HG03135 (cell line): ENCODE measurements at regions not wholly inside any gene's neighbourhood (a gene's known extent, or its start where the extent isn't known, plus 50 kb on each side); places are given as distances from the start of the nearest gene placed in this dataset.

ENCODE experiments used
- ATAC-seq: cut with Tn5 transposase; IDR thresholded peaks from one replicate; pipeline ENCODE4 v1.9.1; 2021; ENCODE audit warnings: mild to moderate bottlenecking, moderate library complexity; ENCODE audit not compliant: unreplicated experiment

DNA sequence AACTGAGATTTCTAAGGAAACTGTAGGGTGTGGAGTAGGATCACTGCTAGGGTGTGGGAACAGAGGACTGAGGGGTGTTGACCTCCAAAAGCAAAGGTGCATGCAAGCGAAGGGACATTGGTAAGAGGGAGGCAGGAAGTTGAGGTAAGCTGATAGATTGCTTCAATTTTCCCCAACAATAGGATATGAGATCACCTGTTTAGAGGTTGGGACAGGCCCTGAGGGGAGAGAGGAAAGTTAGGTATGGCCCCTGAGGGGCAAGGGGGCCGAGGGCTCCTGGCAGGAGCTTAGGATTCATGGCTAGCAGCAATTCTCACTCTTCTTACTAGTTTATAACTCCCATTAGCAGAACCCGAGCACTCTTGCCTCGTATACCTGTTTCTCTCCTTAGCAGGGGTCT is 106.8 kb upstream of the RPS6KA2 start:
- no peak for ATAC-seq

- ATAC-seq: no peak
These were observed 102.6 kb upstream of the RPS6KA2 start for GRCh38 chr6:166729658-166730057.

DNA sequence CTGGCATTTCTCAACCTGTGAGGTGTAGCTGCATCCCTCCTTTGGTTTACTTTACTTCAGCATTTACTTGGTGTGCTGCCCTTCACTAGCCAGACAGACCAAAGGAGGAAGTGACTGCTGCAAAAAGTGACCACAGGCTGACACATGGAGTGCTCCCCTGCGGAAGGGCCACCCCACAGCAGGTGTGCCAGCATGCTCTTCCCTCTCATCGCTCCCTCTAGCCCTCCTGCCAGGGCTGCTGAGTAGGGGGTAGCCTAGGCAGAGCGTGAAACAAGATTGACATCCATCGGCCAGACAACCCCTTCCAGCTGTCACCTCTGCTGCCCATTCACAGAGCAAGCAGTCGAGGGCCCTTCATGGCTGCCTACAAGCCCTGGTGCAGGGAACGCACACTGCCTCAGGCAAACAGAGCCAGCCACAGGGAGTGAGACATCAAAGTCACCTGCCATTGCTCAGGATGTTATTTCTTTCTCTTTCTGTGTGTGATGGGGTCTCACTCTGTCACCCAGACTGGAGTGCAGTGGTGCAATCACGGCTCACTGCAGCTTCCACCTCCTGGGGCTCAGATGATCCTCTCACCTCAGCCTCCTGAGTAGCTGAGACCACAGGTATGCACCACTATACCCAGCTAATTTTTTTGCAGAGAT is 102.0 kb upstream of the RPS6KA2 start:
- no peak for ATAC-seq

DNA sequence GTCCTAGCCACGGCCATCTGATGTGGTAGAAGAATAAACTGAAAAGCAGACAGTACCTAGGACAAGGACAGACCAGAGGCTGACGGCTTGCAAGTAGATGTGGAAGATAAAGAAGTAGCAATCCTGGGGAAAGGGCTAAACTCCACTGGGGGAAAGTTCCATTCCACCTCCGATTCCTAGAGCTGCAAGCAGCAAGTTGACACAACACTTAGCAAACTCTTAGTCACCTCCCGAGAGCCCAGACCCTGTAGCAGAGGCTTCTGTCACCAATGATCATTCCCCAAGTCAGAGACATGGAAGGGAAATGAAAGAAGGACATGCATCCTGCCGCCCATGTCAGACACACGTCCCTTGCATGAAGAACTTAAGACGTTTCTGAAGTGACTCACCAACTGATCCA is 99.2 kb upstream of the RPS6KA2 start:
- ATAC-seq: no peak

DNA sequence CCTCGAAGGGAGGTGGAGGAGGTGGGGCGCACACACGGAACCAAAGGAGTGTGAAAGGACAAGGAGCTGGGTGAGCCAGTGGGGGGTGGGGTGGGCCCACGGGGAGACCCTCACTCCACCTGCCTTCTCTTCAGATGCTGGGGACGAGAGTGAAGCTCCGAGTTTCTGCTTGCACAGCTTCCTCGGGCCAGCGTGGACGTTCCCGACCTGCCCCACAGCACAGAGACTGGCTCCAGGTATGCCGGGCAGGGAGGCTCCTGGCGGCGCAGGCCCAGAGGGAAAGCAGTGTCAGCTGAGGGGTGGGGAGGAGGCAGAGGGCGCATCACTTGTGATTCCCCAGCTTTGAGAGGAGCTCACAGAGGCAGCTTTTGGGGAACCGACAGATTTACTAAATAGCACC is 98.5 kb upstream of the RPS6KA2 start:
- ATAC-seq: no peak

GRCh38 chr6:166724576-166724975 is 97.5 kb upstream of the RPS6KA2 start:
- ATAC-seq: no peak

GRCh38 chr6:166722785-166723184 is 95.7 kb upstream of the RPS6KA2 start:
- no peak for ATAC-seq

DNA sequence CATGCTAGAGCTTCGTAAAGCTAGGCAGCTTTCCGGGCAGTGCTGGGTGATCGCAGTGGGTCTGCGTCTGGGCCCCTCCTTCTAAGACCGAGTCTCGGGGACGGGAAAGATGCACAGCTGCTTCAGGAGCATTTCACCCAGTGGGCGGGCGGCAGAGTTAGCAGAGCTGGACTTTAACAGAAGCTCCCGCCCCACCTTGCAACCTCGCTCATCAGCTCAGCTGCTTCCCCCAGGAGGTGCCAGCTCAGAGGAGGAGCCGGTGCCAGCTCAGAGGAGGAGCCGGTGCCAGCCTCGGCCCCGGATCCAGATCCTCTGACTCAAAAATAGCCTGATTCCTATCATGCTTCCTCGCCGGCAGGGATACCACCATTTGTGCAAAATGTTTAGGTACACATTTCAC is 94.5 kb upstream of the RPS6KA2 start:
- no peak for ATAC-seq

DNA sequence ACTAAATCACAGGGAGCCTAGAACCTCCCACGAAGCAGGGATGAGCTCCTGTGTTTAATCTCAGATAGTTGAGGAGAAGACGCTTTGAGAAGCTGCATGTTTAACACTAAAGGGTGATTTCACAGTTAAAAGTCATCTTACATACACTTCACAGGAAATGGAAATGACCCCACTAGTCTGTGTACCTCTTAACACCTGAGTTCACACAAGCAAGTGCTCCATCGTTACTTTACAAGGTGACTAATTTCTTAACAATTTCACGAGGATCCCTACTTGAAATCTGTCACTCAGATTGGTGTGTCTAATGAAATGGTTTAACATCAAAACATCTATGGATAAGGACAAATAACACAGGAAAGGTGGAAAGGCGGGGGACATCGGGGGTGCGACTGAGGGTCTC is 93.8 kb upstream of the RPS6KA2 start:
- no peak for ATAC-seq

DNA sequence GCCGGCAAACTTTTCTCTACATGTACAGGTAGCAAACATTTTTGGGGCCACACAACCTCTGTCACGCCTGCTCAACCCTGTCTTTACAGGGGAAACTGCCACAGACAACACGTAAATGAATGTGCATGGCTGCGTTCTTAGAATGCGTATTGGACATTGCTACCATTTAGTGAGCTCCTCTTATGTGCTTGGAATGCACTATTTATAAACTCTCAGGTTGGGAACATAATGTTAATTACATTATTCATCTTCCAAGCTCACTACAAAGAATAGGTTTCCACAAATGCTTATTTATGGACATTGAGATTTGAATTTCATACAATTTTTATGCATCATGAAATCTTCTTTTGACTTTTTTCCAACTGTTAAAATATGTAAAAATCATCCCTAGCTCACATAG is 92.0 kb upstream of the RPS6KA2 start:
- ATAC-seq: no peak

DNA sequence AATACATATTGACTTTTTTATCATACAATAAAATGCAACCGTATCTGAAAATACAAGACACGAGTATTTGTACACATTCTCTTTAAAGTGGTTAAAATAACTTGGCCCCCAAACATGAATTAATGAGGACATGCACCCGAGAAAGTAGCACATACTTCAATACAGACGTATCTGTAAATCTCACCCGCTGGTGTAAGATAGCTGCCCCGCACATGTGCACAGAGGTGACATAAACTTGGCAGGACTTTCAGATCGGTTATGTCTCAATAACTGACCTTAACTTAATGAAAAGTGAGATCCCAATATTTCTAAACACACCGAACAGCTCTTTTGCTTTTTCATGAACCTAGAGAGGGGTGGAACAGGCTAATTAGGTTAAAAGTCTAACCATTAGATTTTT is 91.5 kb upstream of the RPS6KA2 start:
- ATAC-seq: no peak

DNA sequence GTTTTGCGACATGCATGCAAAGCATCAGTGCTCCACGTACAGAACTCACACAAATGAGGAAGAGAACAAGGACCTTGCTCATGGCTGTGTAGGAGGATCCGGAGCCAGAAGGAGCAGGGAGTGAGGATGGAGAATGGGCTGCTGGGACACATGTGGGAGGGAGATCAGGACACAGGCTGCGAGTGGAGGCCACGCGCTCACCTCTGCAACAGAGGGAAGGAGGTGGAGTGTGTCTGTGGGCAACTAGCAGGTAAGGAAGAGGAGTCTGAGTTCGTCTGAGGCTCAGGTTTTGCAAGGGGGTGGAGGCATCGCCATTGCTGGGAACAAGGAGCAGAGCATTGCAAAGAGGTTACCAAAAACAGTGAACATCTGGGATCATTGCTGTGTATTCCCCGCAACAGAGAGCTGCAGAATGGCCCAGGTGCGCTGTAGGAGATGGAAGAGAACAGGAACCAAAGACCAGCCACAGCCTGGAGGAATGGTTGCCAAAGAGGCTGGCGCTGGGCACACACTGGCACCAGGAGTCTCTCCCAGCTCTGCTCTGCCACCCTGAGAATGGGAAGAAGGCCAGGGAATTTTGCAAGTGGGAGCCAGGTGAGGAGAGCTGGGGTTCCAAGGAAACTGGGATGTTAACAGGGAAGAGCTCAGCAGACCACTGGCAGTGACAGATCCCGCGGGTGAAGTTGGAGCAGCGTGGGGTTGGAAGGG is 90.0 kb upstream of the RPS6KA2 start:
- no peak for ATAC-seq

- no peak for ATAC-seq
These were observed 88.9 kb upstream of the RPS6KA2 start for GRCh38 chr6:166715992-166716391.

DNA sequence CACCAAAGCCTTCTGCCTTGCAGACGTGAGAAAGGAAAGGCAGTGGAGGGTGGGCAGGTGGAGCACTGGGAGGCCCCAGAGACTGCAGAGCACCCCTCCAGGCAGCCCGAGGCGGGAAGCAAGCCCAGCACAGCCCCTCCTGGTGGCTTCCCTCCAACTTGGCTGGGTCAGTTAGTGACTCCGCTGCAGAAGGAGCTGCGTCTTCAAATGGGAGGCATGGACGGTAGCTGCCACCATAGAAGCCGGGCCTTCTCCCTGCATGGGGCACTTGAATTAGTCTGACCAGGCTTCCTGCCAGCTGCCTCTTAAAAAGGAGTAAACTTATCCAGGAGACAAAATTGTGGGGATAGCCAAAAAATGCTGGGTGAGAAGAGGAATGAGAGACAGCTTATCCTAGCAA is 88.0 kb upstream of the RPS6KA2 start:
- no peak for ATAC-seq

GRCh38 chr6:166714581-166714980 is 87.5 kb upstream of the RPS6KA2 start:
- ATAC-seq: no peak

GRCh38 chr6:166714187-166714510 is 87.1 kb upstream of the RPS6KA2 start:
- ATAC-seq: no peak

- no peak for ATAC-seq
These were observed 86.6 kb upstream of the RPS6KA2 start for GRCh38 chr6:166713434-166714186.

DNA sequence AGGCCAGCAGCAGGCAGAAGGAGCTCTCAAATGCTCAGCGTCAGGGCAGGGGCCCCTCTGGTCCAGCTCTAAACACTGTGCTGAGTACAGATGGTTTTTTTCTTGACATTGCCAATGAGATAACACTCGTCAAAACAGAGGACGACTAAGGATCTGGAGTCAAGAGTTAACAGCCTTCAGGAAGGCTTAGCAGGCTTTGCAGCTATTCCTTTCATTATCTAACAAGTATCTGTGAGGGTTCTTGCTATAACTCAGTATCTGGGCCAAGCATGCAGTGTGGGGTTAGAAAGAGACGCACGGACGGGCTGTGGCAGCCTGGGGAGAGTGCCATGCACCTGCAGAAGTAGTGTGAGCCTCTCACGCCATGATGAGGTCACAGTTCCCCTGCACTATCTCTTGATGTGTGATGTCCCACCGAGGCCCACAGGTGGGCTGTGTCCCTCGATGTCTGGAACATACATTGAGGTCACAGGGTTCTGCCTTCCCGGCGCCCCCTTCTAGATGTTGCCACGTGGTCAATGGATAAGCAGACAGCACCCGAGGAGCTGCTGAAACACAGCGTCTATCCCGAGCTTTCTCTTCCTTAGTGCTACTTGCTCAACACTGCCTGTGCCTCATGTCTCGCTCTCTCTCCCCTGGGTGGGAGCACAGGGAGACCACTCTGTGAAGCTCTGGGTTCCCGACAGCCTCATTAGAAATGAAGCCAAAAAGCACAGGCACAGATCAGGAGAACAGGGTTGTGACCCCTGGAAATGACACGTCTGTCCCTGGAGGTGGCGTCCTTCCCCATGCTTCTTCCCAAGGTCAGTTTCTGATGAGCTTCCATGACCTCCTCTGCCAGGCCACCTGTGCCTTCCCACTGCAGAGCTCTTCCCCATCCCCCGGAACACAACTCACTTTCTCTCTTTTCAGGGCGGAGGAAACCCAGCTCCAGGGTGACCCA is 85.5 kb upstream of the RPS6KA2 start:
- no peak for ATAC-seq

- no peak for ATAC-seq
These were observed 83.0 kb upstream of the RPS6KA2 start for GRCh38 chr6:166710084-166710483.

- no peak for ATAC-seq
These were observed 81.4 kb upstream of the RPS6KA2 start for GRCh38 chr6:166708460-166708859.

DNA sequence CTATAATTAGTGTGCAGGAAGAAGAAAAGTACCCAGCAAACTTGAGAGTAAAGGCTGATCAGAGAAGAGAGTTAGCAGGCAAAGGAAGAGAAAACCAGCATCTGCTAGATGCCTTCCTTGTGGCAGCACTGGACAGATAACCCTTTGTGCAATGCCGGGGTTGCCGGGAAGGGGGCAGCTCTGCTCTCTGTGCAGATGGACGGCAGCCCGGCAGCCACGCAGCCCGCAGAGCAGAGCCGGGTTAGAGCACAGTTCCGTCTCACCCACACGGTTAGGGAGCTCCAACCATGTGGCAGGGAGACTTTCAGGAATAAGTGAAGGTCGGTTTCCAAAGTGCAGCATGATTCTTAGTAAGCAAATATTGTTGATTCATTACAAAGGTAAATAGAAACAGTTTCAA is 80.0 kb upstream of the RPS6KA2 start:
- no peak for ATAC-seq
